Breast epithelium (tissue), 4 donors: ENCODE measurements at regions not wholly inside any gene's neighbourhood (a gene's known extent, or its start where the extent isn't known, plus 50 kb on each side); places are given as distances from the start of the nearest gene placed in this dataset.

Experiments used
- DNase-seq, 2 donors: peaks; one replicate each; pipeline ENCODE4 v3.0.0-alpha.2; 2019; ENCODE audit warnings: low spot score in 2 of 2
- H3K27ac ChIP-seq, 2 donors: fragments of 200-600 bp; sonication (generic) in 1 of 2; one replicate each; pipeline ENCODE4 v1.5.1; 2016 to 2019; ENCODE audit warnings: mild to moderate bottlenecking in 1 of 2
- H3K27me3 ChIP-seq, 2 donors: fragments of 200-600 bp; sonication (generic) in 1 of 2; one replicate each; pipeline versions ENCODE4 v1.5.1 to v1.6.0; 2017 to 2019; ENCODE audit warnings: control low read depth in 1 of 2, mild to moderate bottlenecking in 1 of 2
- H3K36me3 ChIP-seq: fragments of 200-600 bp; one replicate; pipeline ENCODE4 v1.5.1; 2019
- H3K4me1 ChIP-seq, 2 donors: fragments of 200-600 bp; sonication (generic); one replicate each; pipeline ENCODE4 v1.5.1; 2016 to 2019; ENCODE audit warnings: control low read depth in 1 of 2
- H3K4me3 ChIP-seq, 3 donors: fragments of 200-600 bp; sonication (generic); 1 replicate in 2 of 3; 2 replicates in 1 of 3; pipeline ENCODE4 v1.5.1; 2016 to 2019; ENCODE audit warnings: mild to moderate bottlenecking in 3 of 3, moderate library complexity in 2 of 3
- H3K9me3 ChIP-seq, 2 donors: fragments of 200-600 bp; sonication (generic) in 1 of 2; one replicate each; pipeline ENCODE4 v1.5.1; 2016 to 2019; ENCODE audit warnings: control low read depth in 1 of 2
- POLR2A ChIP-seq: fragments of 450-650 bp; IDR thresholded peaks from one replicate; pipeline ENCODE4 v1.6.1; 2016; ENCODE audit warnings: antibody characterized with exemption, mild to moderate bottlenecking, moderate library complexity
- POLR2AphosphoS5 ChIP-seq, 3 donors: sonication (generic); formaldehyde crosslinking; IDR thresholded peaks; one replicate each; pipeline ENCODE4 v1.6.1; 2017; ENCODE audit warnings: antibody characterized with exemption in 3 of 3
- intact Hi-C: fragments of 100-400 bp; cut with DNase I; formaldehyde crosslinking; loops from one replicate; pipeline ENCODE4 v1.15.1; 2023; ENCODE audit warnings: low total_unique reads
- TF ChIP-seq, protein P1 (sequence below), 3 donors: fragments of 450-650 bp; IDR thresholded peaks; one replicate each; pipeline ENCODE4 v1.5.1; 2016 to 2017; ENCODE audit warnings: antibody characterized with exemption in 3 of 3, mild to moderate bottlenecking in 3 of 3, moderate library complexity in 3 of 3

DNA sequence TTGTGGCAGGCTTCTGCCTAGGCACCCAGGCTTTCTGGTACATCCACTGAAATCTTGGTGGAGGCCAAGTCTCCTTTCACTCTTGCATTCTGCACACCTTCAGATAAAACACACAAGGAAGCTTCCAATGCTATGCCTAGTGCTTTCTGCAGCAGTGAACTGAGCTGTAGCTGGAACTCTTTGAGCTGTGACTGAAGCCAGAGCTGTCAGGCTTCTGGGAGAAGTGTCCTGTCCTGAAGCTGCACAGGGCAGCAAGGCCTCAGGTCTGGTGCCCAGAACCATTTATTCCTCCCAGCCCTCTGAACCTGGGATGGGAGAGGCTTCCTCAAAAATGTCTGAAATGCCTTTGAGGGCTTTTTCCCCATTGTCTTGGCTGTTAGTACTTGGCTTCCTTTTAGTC lies 941.7 kb downstream of the LRFN5 start:
- intact Hi-C loops, result no loop called here
- Histone ChIP-seq H3K36me3 (no peaks in the 10 kb centered on the region), H3K27ac (no peak overlapping the region), H3K4me1 (no peaks in the 10 kb centered on the region), H3K9me3 (no peaks in the 10 kb centered on the region), H3K4me3 (no peak overlapping the region), H3K27me3 (no peaks in the 10 kb centered on the region)
- TF ChIP-seq, protein P1, sequence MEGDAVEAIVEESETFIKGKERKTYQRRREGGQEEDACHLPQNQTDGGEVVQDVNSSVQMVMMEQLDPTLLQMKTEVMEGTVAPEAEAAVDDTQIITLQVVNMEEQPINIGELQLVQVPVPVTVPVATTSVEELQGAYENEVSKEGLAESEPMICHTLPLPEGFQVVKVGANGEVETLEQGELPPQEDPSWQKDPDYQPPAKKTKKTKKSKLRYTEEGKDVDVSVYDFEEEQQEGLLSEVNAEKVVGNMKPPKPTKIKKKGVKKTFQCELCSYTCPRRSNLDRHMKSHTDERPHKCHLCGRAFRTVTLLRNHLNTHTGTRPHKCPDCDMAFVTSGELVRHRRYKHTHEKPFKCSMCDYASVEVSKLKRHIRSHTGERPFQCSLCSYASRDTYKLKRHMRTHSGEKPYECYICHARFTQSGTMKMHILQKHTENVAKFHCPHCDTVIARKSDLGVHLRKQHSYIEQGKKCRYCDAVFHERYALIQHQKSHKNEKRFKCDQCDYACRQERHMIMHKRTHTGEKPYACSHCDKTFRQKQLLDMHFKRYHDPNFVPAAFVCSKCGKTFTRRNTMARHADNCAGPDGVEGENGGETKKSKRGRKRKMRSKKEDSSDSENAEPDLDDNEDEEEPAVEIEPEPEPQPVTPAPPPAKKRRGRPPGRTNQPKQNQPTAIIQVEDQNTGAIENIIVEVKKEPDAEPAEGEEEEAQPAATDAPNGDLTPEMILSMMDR (IDR thresholded peaks at IDR 0.05), result no peak
- no peak for TF ChIP-seq POLR2AphosphoS5 (IDR thresholded peaks at IDR 0.05)
- no peak for TF ChIP-seq POLR2A
- DNase-seq, result no peak

DNA sequence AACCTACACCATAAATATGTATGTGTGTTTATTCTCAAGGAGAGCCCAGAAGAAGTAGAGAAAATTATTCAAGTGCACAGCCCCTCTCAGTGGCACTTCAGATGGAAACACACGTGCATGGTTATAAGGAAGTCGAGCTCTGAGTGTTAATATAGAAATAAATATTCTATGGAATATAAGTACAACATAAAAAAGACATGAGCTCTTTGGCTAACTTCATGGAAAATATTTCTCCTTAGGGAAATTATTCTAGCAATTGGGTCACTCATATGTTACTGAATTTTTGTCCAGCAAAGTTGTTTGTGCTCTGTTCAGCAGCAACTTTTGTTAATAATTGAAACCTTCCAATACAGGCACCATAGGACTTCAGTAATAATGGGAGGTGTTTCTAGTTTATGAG lies 939.0 kb downstream of the LRFN5 start:
- no peaks in the 10 kb centered on the region for H3K9me3 ChIP-seq
- H3K4me1 ChIP-seq, result no peaks in the 10 kb centered on the region
- no peak overlapping the region for H3K27ac ChIP-seq
- no peak overlapping the region for H3K4me3 ChIP-seq
- H3K36me3 ChIP-seq, result no peaks in the 10 kb centered on the region
- intact Hi-C loops, result no loop called here
- no peak for TF ChIP-seq POLR2A
- TF ChIP-seq, protein P1 (IDR thresholded peaks at IDR 0.05), result no peak
- no peak for TF ChIP-seq POLR2AphosphoS5 (IDR thresholded peaks at IDR 0.05)
- DNase-seq, result no peak
- H3K27me3 ChIP-seq, result no peaks in the 10 kb centered on the region

DNA sequence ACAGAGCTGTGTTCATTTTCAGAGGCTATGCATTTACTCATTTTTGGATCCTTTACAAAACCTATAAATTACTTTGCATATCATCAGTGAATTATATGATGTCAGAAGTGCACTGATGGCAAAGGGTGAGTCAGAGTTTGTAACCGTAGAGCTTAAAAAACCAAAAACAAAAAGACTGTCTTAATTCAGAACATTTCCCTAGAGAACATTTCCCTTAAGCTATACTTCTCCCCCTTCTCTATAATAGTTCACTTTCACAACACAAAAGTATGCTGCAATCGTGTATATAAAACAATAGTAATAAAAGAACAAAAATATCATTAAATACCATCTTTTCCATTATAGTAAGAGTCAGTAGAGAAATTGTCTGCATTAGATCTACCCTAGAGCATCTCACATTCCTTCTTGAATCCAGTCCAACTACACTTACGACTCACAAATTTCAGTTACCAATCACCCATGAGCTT lies 934.9 kb downstream of the LRFN5 start:
- no peak for DNase-seq
- Histone ChIP-seq H3K27me3 (no peaks in the 10 kb centered on the region), H3K9me3 (no peaks in the 10 kb centered on the region)

DNA sequence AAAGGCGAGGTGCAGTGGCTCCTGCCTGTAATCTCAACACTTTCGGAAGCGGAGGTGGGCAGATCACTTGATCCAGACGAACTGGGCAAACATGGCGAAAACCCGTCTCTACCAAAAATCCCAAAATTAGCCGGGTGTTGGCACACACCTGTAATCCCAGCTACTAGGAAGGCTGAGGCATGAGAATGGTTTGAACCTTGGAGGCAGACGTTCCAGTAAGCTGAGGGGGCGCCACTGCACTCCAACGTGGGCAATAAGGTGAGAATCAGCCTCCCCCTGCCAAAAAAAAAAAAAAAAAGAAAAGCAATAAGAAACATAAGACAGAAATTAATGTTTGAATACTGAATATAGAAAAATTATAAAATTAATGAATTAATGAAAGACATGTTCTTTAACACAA lies 928.7 kb downstream of the LRFN5 start:
- intact Hi-C loops, result no loop called here
- Histone ChIP-seq H3K4me1 (no peaks in the 10 kb centered on the region), H3K27ac (no peak overlapping the region), H3K36me3 (no peaks in the 10 kb centered on the region), H3K9me3 (no peaks in the 10 kb centered on the region), H3K4me3 (no peak overlapping the region), H3K27me3 (no peaks in the 10 kb centered on the region)
- DNase-seq, result no peak
- TF ChIP-seq POLR2AphosphoS5 (IDR thresholded peaks at IDR 0.05), result no peak
- TF ChIP-seq, protein P1 (IDR thresholded peaks at IDR 0.05), result no peak
- no peak for TF ChIP-seq POLR2A

More for the DNA sequence above, 934.9 kb downstream of the LRFN5 start:
- Histone ChIP-seq H3K4me3 (no peak overlapping the region), H3K36me3 (no peaks in the 10 kb centered on the region), H3K4me1 (no peaks in the 10 kb centered on the region), H3K27ac (no peak overlapping the region)
- TF ChIP-seq POLR2A (no peak), POLR2AphosphoS5 (IDR thresholded peaks at IDR 0.05) (no peak)
- TF ChIP-seq, protein P1 (IDR thresholded peaks at IDR 0.05), result no peak
- intact Hi-C loops, result no loop called here

DNA sequence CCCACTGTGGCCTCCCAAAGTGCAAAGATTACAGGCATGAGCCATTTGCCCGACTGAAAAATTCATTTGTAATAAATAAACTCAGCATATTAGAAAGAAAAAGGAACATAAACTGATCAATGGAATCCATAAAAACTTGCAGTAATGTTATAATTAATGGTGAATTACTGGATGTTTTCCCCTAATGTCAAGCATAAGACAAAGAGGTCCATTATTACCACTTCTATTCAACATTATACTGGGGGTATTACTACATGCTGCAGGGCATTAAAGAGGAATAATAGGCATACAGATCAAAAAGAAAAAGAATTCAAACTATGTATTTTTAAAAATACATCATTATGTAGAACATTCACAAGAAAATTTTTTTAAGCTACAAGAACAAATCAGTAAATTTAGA lies 926.8 kb downstream of the LRFN5 start:
- intact Hi-C loops, result no loop called here
- H3K27ac ChIP-seq, result no peak overlapping the region
- no peak overlapping the region for H3K4me3 ChIP-seq
- no peaks in the 10 kb centered on the region for H3K36me3 ChIP-seq
- no peaks in the 10 kb centered on the region for H3K9me3 ChIP-seq
- TF ChIP-seq, protein P1 (IDR thresholded peaks at IDR 0.05), result no peak
- TF ChIP-seq POLR2AphosphoS5 (IDR thresholded peaks at IDR 0.05), result no peak
- no peak for TF ChIP-seq POLR2A
- DNase-seq, result no peak
- no peaks in the 10 kb centered on the region for H3K27me3 ChIP-seq
- no peaks in the 10 kb centered on the region for H3K4me1 ChIP-seq
